PC-9 (cell line): ENCODE measurements at regions not wholly inside any gene's neighbourhood (a gene's known extent, or its start where the extent isn't known, plus 50 kb on each side); places are given as distances from the start of the nearest gene placed in this dataset.

Source experiments
- BruUV-seq: library from RNA; stranded (reverse); fragments of 400-500 nt; replicated peaks from 2 replicates; lab custom pipeline; 2021; lab: Mats Ljungman, UMichigan
- CTCF ChIA-PET: fragments of 300-600 bp; sonication (Branson Sonifier 250); formaldehyde crosslinking; loops from one replicate; lab custom pipeline; 2022; ENCODE audit warnings: antibody characterized with exemption; lab: Charles Lee
- POLR2A ChIA-PET: fragments of 300-600 bp; sonication (Branson Sonifier 250); formaldehyde crosslinking; loops from one replicate; lab custom pipeline; 2022; ENCODE audit warnings: antibody characterized with exemption; ENCODE audit not compliant: unreplicated experiment; lab: Charles Lee
- DNase-seq, 2 experiments: peaks; one replicate each; pipeline versions ENCODE4 v3.0.0 to v3.0.0-alpha.2; 2015 to 2022; ENCODE audit warnings: mixed read lengths in 1 of 2
- H2AFZ ChIP-seq: fragments of 200-600 bp; sonication (generic); 2 replicates; pipeline ENCODE4 v1.8.1; 2017; ENCODE audit warnings: antibody characterized with exemption
- H3F3A ChIP-seq: fragments of 200-600 bp; sonication (generic); 2 replicates; pipeline ENCODE4 v1.8.1; 2017; ENCODE audit warnings: antibody characterized with exemption, mild to moderate bottlenecking, low read depth; ENCODE audit not compliant: insufficient read depth
- H3K27ac ChIP-seq: fragments of 200-600 bp; sonication (generic); 2 replicates; pipeline ENCODE4 v1.6.1; 2016; ENCODE audit warnings: mixed run types
- H3K27me3 ChIP-seq: fragments of 200-600 bp; sonication (generic); 2 replicates; pipeline ENCODE4 v1.6.1; 2016; ENCODE audit warnings: low read depth, mixed run types; ENCODE audit not compliant: insufficient read depth
- H3K36me3 ChIP-seq: fragments of 200-600 bp; sonication (generic); 2 replicates; pipeline ENCODE4 v1.6.1; 2016; ENCODE audit warnings: low read depth, mixed run types
- H3K4me1 ChIP-seq: fragments of 200-600 bp; sonication (generic); replicated peaks from 2 replicates; pipeline ENCODE4 v1.6.1; 2016; ENCODE audit warnings: mixed run types; ENCODE audit not compliant: insufficient read depth
- H3K4me2 ChIP-seq: fragments of 200-600 bp; sonication (generic); 2 replicates; pipeline ENCODE4 v1.6.1; 2017; ENCODE audit warnings: mixed run types
- H3K4me3 ChIP-seq: fragments of 200-600 bp; sonication (generic); 2 replicates; pipeline ENCODE4 v1.6.1; 2016; ENCODE audit warnings: mixed run types
- H3K79me2 ChIP-seq: fragments of 200-600 bp; sonication (generic); 2 replicates; pipeline ENCODE4 v1.6.1; 2017; ENCODE audit warnings: low read depth, mixed run types
- H3K9me2 ChIP-seq: fragments of 200-600 bp; sonication (generic); 2 replicates; pipeline ENCODE4 v1.8.1; 2017; ENCODE audit warnings: mild to moderate bottlenecking; ENCODE audit not compliant: insufficient read depth
- H3K9me3 ChIP-seq: fragments of 200-600 bp; sonication (generic); 2 replicates; pipeline ENCODE4 v1.8.1; 2016; ENCODE audit warnings: low read depth; ENCODE audit not compliant: insufficient read depth
- H4K20me1 ChIP-seq: fragments of 200-600 bp; sonication (generic); 2 replicates; pipeline ENCODE4 v1.8.1; 2017; ENCODE audit not compliant: insufficient read depth
- CTCF ChIP-seq: fragments of 200-600 bp; sonication (generic); conservative IDR thresholded peaks from 2 replicates; pipeline ENCODE4 v1.6.1; 2017; ENCODE audit warnings: mixed run types, antibody characterized with exemption, mild to moderate bottlenecking, moderate library complexity
- EZH2 ChIP-seq: fragments of 200-600 bp; sonication (generic); IDR thresholded peaks from 2 replicates; pipeline ENCODE4 v1.8.0; 2017; ENCODE audit warnings: antibody characterized with exemption, low read depth
- intact Hi-C: fragments of 100-400 bp; cut with micrococcal nuclease; formaldehyde crosslinking; loops from one replicate; pipeline ENCODE4 v1.10.0; 2022; ENCODE audit not compliant: unreplicated experiment

GRCh38 chr17:21841839-21842238 is 149.5 kb downstream of the KCNJ18 start:
- Histone ChIP-seq H3F3A (no peaks in the 10 kb centered on the region; the same call in 1 of the 2 replicates), H3K79me2 (no peaks in the 10 kb centered on the region), H3K4me2 (no peak overlapping the region), H4K20me1 (no peaks in the 10 kb centered on the region), H3K4me3 (no peak overlapping the region), H3K27me3 (no peaks in the 10 kb centered on the region), H3K9me3 (no peaks in the 10 kb centered on the region), H3K4me1 (no peaks in the 10 kb centered on the region), H3K9me2 (no peaks in the 10 kb centered on the region), H3K27ac (no peak overlapping the region), H2AFZ (no peak overlapping the region), H3K36me3 (no peaks in the 10 kb centered on the region)
- DNase-seq, result no peak
- POLR2A ChIA-PET, result no interaction called here
- intact Hi-C loops, result no loop called here
- BruUV-seq, result no TSS peak
- TF ChIP-seq EZH2 (no peak), CTCF (no peak)
- CTCF ChIA-PET, result no interaction called here

- H3K27ac ChIP-seq, result no peak overlapping the region
- no peaks in the 10 kb centered on the region for H3K79me2 ChIP-seq
- no peaks in the 10 kb centered on the region for H3K9me3 ChIP-seq
- H4K20me1 ChIP-seq, result no peaks in the 10 kb centered on the region
- intact Hi-C loops, result no loop called here
- H3K27me3 ChIP-seq, result no peaks in the 10 kb centered on the region
- H3K4me2 ChIP-seq, result no peak overlapping the region
- DNase-seq, result no peak
- ChIA-PET POLR2A (no interaction called here), CTCF (no interaction called here)
- TF ChIP-seq CTCF, result no peak
- TF ChIP-seq EZH2, result no peak
- H3K4me1 ChIP-seq, result no peaks in the 10 kb centered on the region
- no peaks in the 10 kb centered on the region for H3K9me2 ChIP-seq
- no peak overlapping the region for H3K4me3 ChIP-seq
- H2AFZ ChIP-seq, result no peak overlapping the region
- H3F3A ChIP-seq, result no peaks in the 10 kb centered on the region; the same call in 1 of the 2 replicates
- no TSS peak for BruUV-seq
- no peaks in the 10 kb centered on the region for H3K36me3 ChIP-seq
These were observed 150.3 kb downstream of the KCNJ18 start for GRCh38 chr17:21842332-21843317.

GRCh38 chr17:21843318-21843865 is 151.1 kb downstream of the KCNJ18 start:
- POLR2A ChIA-PET, result no interaction called here
- CTCF ChIA-PET, result no interaction called here
- Histone ChIP-seq H3K36me3 (no peaks in the 10 kb centered on the region), H2AFZ (no peak overlapping the region), H3K27me3 (no peaks in the 10 kb centered on the region), H3K9me3 (no peaks in the 10 kb centered on the region), H3K9me2 (no peaks in the 10 kb centered on the region), H4K20me1 (no peaks in the 10 kb centered on the region), H3K4me1 (no peaks in the 10 kb centered on the region), H3F3A (no peaks in the 10 kb centered on the region; the same call in 1 of the 2 replicates), H3K27ac (no peak overlapping the region), H3K4me3 (no peak overlapping the region), H3K79me2 (no peaks in the 10 kb centered on the region), H3K4me2 (no peak overlapping the region)
- no peak for TF ChIP-seq CTCF
- no peak for DNase-seq
- BruUV-seq, result no TSS peak
- intact Hi-C loops, result no loop called here
